ENCODE measurements at regions not wholly inside any gene's neighbourhood (a gene's known extent, or its start where the extent isn't known, plus 50 kb on each side); places are given as distances from the start of the nearest gene placed in this dataset.

- H2AFZ ChIP-seq (ENCODE audit: control insufficient read depth, low read length), result no peak overlapping the region
- no peaks in the 10 kb centered on the region for H3K9me3 ChIP-seq (ENCODE audit: control insufficient read depth, low read depth, low read length)
- TF ChIP-seq CTCF (optimal IDR thresholded peaks at IDR 0.05 in 1 of 3, IDR thresholded peaks at IDR 0.05 in 1 of 3, conservative IDR thresholded peaks at IDR 0.05 in 1 of 3; ENCODE audit: extremely low read depth in 1 of 3, insufficient read depth in 2 of 3, low read length in 3 of 3), result peak in 1 of 3 experiments; percentile 2
- no peak for TF ChIP-seq EZH2 (IDR thresholded peaks at IDR 0.05; ENCODE audit: low read length)
- no peak for FAIRE-seq
- no peaks in the 10 kb centered on the region for H3K9me1 ChIP-seq (ENCODE audit: control insufficient read depth, extremely low read depth, insufficient read depth, low read length)
- no peaks in the 10 kb centered on the region for H3K4me1 ChIP-seq (ENCODE audit: control insufficient read depth, extremely low read depth, insufficient read depth, low read length)
- no peak for DNase-seq (ENCODE audit: low read depth, low spot score)
- H3K27ac ChIP-seq (ENCODE audit: control insufficient read depth, insufficient read depth, low read length), result no peak overlapping the region
- H3K4me2 ChIP-seq (ENCODE audit: control insufficient read depth, extremely low read depth, insufficient read depth, low read depth, low read length), result no peak overlapping the region
- H3K36me3 ChIP-seq (ENCODE audit: control insufficient read depth in 2 of 2, extremely low read depth in 1 of 2, insufficient read depth in 2 of 2, low read length in 2 of 2), result no peaks in the 10 kb centered on the region
- H4K20me1 ChIP-seq (ENCODE audit: control insufficient read depth, extremely low read depth, insufficient read depth, low read length), result no peaks in the 10 kb centered on the region
- dilution Hi-C loops (cut with MboI; ENCODE audit: extremely low pct_ligation_motif_present, low sequenced_read_pairs), result no loop called here
- H3K79me2 ChIP-seq (ENCODE audit: control insufficient read depth, insufficient read depth, low read length), result no peaks in the 10 kb centered on the region
- H3K4me3 ChIP-seq (ENCODE audit: control insufficient read depth in 2 of 3, extremely low read depth in 1 of 3, insufficient read depth in 2 of 3, low read depth in 1 of 3, low read length in 3 of 3), result no peak overlapping the region
- no peaks in the 10 kb centered on the region for H3K27me3 ChIP-seq (ENCODE audit: control insufficient read depth, extremely low read depth, insufficient read depth, low read length)
- no peak overlapping the region for H3K9ac ChIP-seq (ENCODE audit: control insufficient read depth, extremely low read depth, insufficient read depth, low read length)
Observed at GRCh38 chr3:78204977-78205376, 1165.1 kb downstream of the ROBO2 start.

GRCh38 chr3:78221300-78221699 lies 1181.4 kb downstream of the ROBO2 start:
- Histone ChIP-seq H3K36me3 (ENCODE audit: control insufficient read depth in 2 of 2, extremely low read depth in 1 of 2, insufficient read depth in 2 of 2, low read length in 2 of 2) (no peaks in the 10 kb centered on the region), H3K27ac (ENCODE audit: control insufficient read depth, insufficient read depth, low read length) (no peak overlapping the region), H3K9me3 (ENCODE audit: control insufficient read depth, low read depth, low read length) (no peaks in the 10 kb centered on the region), H3K27me3 (ENCODE audit: control insufficient read depth, extremely low read depth, insufficient read depth, low read length) (no peaks in the 10 kb centered on the region), H3K9me1 (ENCODE audit: control insufficient read depth, extremely low read depth, insufficient read depth, low read length) (no peaks in the 10 kb centered on the region), H3K4me1 (ENCODE audit: control insufficient read depth, extremely low read depth, insufficient read depth, low read length) (no peaks in the 10 kb centered on the region), H3K79me2 (ENCODE audit: control insufficient read depth, insufficient read depth, low read length) (no peaks in the 10 kb centered on the region), H4K20me1 (ENCODE audit: control insufficient read depth, extremely low read depth, insufficient read depth, low read length) (no peaks in the 10 kb centered on the region), H3K9ac (ENCODE audit: control insufficient read depth, extremely low read depth, insufficient read depth, low read length) (no peak overlapping the region), H3K4me2 (ENCODE audit: control insufficient read depth, extremely low read depth, insufficient read depth, low read depth, low read length) (no peak overlapping the region), H3K4me3 (ENCODE audit: control insufficient read depth in 2 of 3, extremely low read depth in 1 of 3, insufficient read depth in 2 of 3, low read depth in 1 of 3, low read length in 3 of 3) (no peak overlapping the region), H2AFZ (ENCODE audit: control insufficient read depth, low read length) (no peak overlapping the region)
- TF ChIP-seq EZH2 (IDR thresholded peaks at IDR 0.05; ENCODE audit: low read length), result no peak
- peak in 2 of 3 experiments; percentile 17 to 29 for TF ChIP-seq CTCF (optimal IDR thresholded peaks at IDR 0.05 in 1 of 3, IDR thresholded peaks at IDR 0.05 in 1 of 3, conservative IDR thresholded peaks at IDR 0.05 in 1 of 3; ENCODE audit: extremely low read depth in 1 of 3, insufficient read depth in 2 of 3, low read length in 3 of 3)
- dilution Hi-C loops (cut with MboI; ENCODE audit: extremely low pct_ligation_motif_present, low sequenced_read_pairs), result no loop called here
- no peak for DNase-seq (ENCODE audit: low read depth, low spot score)
- no peak for FAIRE-seq

All from keratinocyte (primary cell).